SK-N-SH (cell line): ENCODE measurements at regions not wholly inside any gene's neighbourhood (a gene's known extent, or its start where the extent isn't known, plus 50 kb on each side); places are given as distances from the start of the nearest gene placed in this dataset.

Experiments used
- CTCF ChIA-PET: fragments of 300-600, 350-600 bp; formaldehyde crosslinking; extraction: SDS; loops from one replicate; lab custom pipeline; 2021; lab: Yijun Ruan, JAX
- POLR2A ChIA-PET: fragments of 350-600 bp; sonication (Branson Sonifier 250); formaldehyde crosslinking; extraction: SDS; loops from one replicate; lab custom pipeline; 2020; ENCODE audit warnings: antibody characterized with exemption, inconsistent platforms; lab: Yijun Ruan, JAX
- DNase-seq: peaks from one replicate; pipeline ENCODE4 v3.0.0; 2012
- H2AFZ ChIP-seq: fragments of 200-600 bp; sonication (generic); 2 replicates; pipeline ENCODE4 v1.8.1; 2016; ENCODE audit warnings: antibody characterized with exemption, mild to moderate bottlenecking, low read depth
- H3F3A ChIP-seq: fragments of 200-600 bp; sonication (generic); replicated peaks from 2 replicates; pipeline ENCODE3; 2016; ENCODE audit warnings: antibody characterized with exemption, mild to moderate bottlenecking; ENCODE audit not compliant: insufficient read depth
- H3K27ac ChIP-seq, 2 experiments: fragments of 200-500 bp in 1 of 2; fragments of 200-600 bp in 1 of 2; sonication (Bioruptor generic) in 1 of 2; sonication (generic), shearing (Covaris generic) in 1 of 2; 2 replicates each; pipeline versions ENCODE4 v1.5.1 to v1.6.1; 2014 to 2016; ENCODE audit warnings: low read depth in 2 of 2, inconsistent platforms in 1 of 2, low read length in 1 of 2, mild to moderate bottlenecking in 1 of 2, mixed read lengths in 1 of 2
- H3K27me3 ChIP-seq: fragments of 200-600 bp; sonication (generic), shearing (Covaris generic); 2 replicates; pipeline ENCODE4 v1.6.1; 2016; ENCODE audit warnings: mixed run types; ENCODE audit not compliant: insufficient read depth
- H3K36me3 ChIP-seq, 2 experiments: fragments of 200-500 bp in 1 of 2; fragments of 200-600 bp in 1 of 2; sonication (Bioruptor generic) in 1 of 2; sonication (generic) in 1 of 2; replicated peaks in 1 of 2; 2 replicates each; pipeline versions ENCODE3 to v1.5.1; 2014 to 2016; ENCODE audit warnings: low read length in 1 of 2, mild to moderate bottlenecking in 1 of 2; ENCODE audit not compliant: insufficient read depth in 2 of 2, control insufficient read depth in 1 of 2
- H3K4me1 ChIP-seq, 2 experiments: fragments of 200-500 bp in 1 of 2; fragments of 200-600 bp in 1 of 2; sonication (Bioruptor generic) in 1 of 2; sonication (generic), shearing (Covaris generic) in 1 of 2; 2 replicates each; pipeline versions ENCODE4 v1.5.1 to v1.6.1; 2014 to 2016; ENCODE audit warnings: low read depth in 1 of 2, low read length in 1 of 2, mixed run types in 1 of 2; ENCODE audit not compliant: insufficient read depth in 2 of 2, control insufficient read depth in 1 of 2
- H3K4me2 ChIP-seq: fragments of 200-600 bp; sonication (generic), shearing (Covaris generic); 2 replicates; pipeline ENCODE4 v1.6.1; 2017; ENCODE audit warnings: mixed run types
- H3K4me3 ChIP-seq, 2 experiments: fragments of 200-500 bp in 1 of 2; fragments of 200-600 bp in 1 of 2; sonication (Bioruptor generic) in 1 of 2; sonication (generic), shearing (Covaris generic) in 1 of 2; 2 replicates each; pipeline versions ENCODE4 v1.5.1 to v1.8.1; 2014 to 2016; ENCODE audit warnings: low read depth in 2 of 2, inconsistent platforms in 1 of 2, low read length in 1 of 2, mild to moderate bottlenecking in 1 of 2, mixed read lengths in 1 of 2, moderate library complexity in 1 of 2
- H3K79me2 ChIP-seq: fragments of 200-600 bp; sonication (generic); 2 replicates; pipeline ENCODE4 v1.8.1; 2017; ENCODE audit warnings: mild to moderate bottlenecking; ENCODE audit not compliant: insufficient read depth
- H3K9ac ChIP-seq: fragments of 200-600 bp; sonication (generic); 2 replicates; pipeline ENCODE4 v1.6.1; 2017; ENCODE audit warnings: mixed run types
- H3K9me2 ChIP-seq: fragments of 200-600 bp; sonication (generic); 2 replicates; pipeline ENCODE4 v1.6.1; 2017; ENCODE audit warnings: mixed run types
- H3K9me3 ChIP-seq: fragments of 200-600 bp; sonication (generic); 2 replicates; pipeline ENCODE4 v1.6.1; 2017; ENCODE audit warnings: mixed run types, mild to moderate bottlenecking, moderate library complexity
- H4K20me1 ChIP-seq: fragments of 200-600 bp; sonication (generic); 2 replicates; pipeline ENCODE4 v1.6.1; 2017; ENCODE audit warnings: mild to moderate bottlenecking, mixed run types; ENCODE audit not compliant: insufficient read depth
- ELF1 ChIP-seq: IDR thresholded peaks from 2 replicates; pipeline ENCODE4 v1.4.0; 2012
- EP300 ChIP-seq, 2 experiments: IDR thresholded peaks; 2 replicates each; pipeline versions ENCODE4 v1.4.0 to v1.6.1; 2012; ENCODE audit warnings: borderline replicate concordance in 1 of 2, low read depth in 1 of 2, low read length in 1 of 2
- GABPA ChIP-seq: IDR thresholded peaks from 2 replicates; pipeline ENCODE4 v1.4.0; 2012; ENCODE audit warnings: low read depth, mild to moderate bottlenecking
- GATA2 ChIP-seq: sonication (generic); formaldehyde crosslinking; IDR thresholded peaks from 2 replicates; pipeline ENCODE4 v1.5.0; 2020; ENCODE audit warnings: mild to moderate bottlenecking, missing genetic modification reagents
- JUND ChIP-seq: IDR thresholded peaks from 2 replicates; pipeline ENCODE4 v1.4.0; 2012
- NFIC ChIP-seq: IDR thresholded peaks from 2 replicates; pipeline ENCODE4 v1.4.0; 2012; ENCODE audit warnings: borderline replicate concordance
- NRF1 ChIP-seq: IDR thresholded peaks from 2 replicates; pipeline ENCODE4 v1.6.1; 2012; ENCODE audit warnings: low read depth, mild to moderate bottlenecking, low read length
- RAD21 ChIP-seq: IDR thresholded peaks from 2 replicates; pipeline ENCODE4 v1.6.1; 2012; ENCODE audit warnings: mild to moderate bottlenecking, low read length
- RCOR1 ChIP-seq: fragments of 150-350 bp; IDR thresholded peaks from 2 replicates; pipeline ENCODE4 v1.6.1; 2017; ENCODE audit warnings: antibody characterized with exemption, low read length
- RFX5 ChIP-seq: IDR thresholded peaks from 2 replicates; pipeline ENCODE4 v1.6.1; 2012; ENCODE audit warnings: mild to moderate bottlenecking, improper control_type of control experiment, low read length
- TCF12 ChIP-seq: IDR thresholded peaks from 2 replicates; pipeline ENCODE4 v1.4.0; 2012
- TEAD4 ChIP-seq: IDR thresholded peaks from 2 replicates; pipeline ENCODE4 v1.4.0; 2012; ENCODE audit warnings: mild to moderate bottlenecking, borderline replicate concordance; ENCODE audit not compliant: insufficient read depth
- TF ChIP-seq, protein P1 (sequence below): IDR thresholded peaks from 2 replicates; pipeline ENCODE4; 2012
- TF ChIP-seq, protein P2 (sequence below): fragments of 200-600 bp; sonication (generic); IDR thresholded peaks from 2 replicates; pipeline ENCODE4 v1.6.1; 2017; ENCODE audit warnings: antibody characterized with exemption, mild to moderate bottlenecking, moderate library complexity
- TF ChIP-seq, protein P3 (sequence below): IDR thresholded peaks from 2 replicates; pipeline ENCODE4 v1.4.0; 2012; ENCODE audit warnings: low read depth
- TF ChIP-seq, protein P4 (sequence below): IDR thresholded peaks from 2 replicates; pipeline ENCODE4 v1.6.1; 2012; ENCODE audit warnings: mild to moderate bottlenecking, low read depth, low read length, moderate library complexity

DNA sequence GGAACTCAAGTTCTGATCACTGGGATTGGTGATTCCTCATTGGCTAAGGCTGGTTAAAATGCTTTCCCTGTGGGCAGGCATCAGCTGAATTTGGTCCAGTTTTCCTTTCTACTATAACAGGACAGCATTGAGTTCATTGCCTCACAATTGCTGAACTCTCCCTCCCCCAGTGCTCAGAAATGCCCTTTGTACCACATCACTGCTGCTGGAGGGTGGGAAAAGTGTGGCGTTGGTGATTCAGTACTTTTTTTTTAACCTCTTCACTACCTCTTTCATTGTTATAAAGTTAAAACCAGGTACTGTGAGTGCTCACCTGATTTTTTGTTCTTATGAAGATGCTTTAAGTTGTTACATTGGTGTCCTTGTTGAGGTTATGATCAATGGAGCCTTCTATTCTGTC, 69.3 kb upstream of the IL2 start (continued):
- no peak for TF ChIP-seq EP300 (IDR thresholded peaks at IDR 0.05; ENCODE audit: borderline replicate concordance in 1 of 2, low read depth in 1 of 2, low read length in 1 of 2)

DNA sequence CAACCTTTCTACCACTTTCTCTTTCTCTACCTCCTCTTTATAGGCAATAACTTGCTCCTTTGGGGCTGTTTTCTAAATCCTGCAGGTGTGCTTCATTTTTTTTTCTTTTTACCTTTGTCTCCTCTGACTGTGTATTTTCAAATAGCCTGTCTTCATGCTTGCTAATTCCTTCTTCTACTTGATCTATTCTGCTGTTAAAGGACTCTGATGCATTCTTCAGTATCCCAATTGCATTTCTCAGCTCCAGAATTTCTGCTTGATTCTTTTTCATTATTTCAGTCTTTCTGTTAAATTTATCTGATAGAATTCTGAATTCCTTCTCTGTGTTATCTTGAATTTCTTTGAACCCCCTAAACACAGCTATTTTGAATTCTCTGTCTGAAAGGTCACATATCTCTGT, 67.7 kb upstream of the IL2 start:
- Histone ChIP-seq H3K4me2 (no peak overlapping the region), H3F3A (no peaks in the 10 kb centered on the region), H3K9me2 (no peaks in the 10 kb centered on the region), H4K20me1 (no peaks in the 10 kb centered on the region), H3K4me1 (no peaks in the 10 kb centered on the region), H3K27ac (no peak overlapping the region), H3K27me3 (no peaks in the 10 kb centered on the region), H3K36me3 (no peaks in the 10 kb centered on the region), H3K9me3 (no peaks in the 10 kb centered on the region), H2AFZ (no peak overlapping the region), H3K4me3 (no peak overlapping the region), H3K79me2 (no peaks in the 10 kb centered on the region), H3K9ac (no peak overlapping the region)
- TF ChIP-seq TCF12 (no peak), GABPA (no peak), RCOR1 (no peak), GATA2 (CRISPR knock-in tag) (no peak), RFX5 (no peak), JUND (no peak), NFIC (no peak), NRF1 (no peak), RAD21 (no peak), ELF1 (no peak), TEAD4 (no peak)
- TF ChIP-seq, protein P1, sequence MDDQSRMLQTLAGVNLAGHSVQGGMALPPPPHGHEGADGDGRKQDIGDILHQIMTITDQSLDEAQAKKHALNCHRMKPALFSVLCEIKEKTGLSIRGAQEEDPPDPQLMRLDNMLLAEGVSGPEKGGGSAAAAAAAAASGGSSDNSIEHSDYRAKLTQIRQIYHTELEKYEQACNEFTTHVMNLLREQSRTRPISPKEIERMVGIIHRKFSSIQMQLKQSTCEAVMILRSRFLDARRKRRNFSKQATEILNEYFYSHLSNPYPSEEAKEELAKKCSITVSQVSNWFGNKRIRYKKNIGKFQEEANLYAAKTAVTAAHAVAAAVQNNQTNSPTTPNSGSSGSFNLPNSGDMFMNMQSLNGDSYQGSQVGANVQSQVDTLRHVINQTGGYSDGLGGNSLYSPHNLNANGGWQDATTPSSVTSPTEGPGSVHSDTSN: no peak
- TF ChIP-seq, protein P2, sequence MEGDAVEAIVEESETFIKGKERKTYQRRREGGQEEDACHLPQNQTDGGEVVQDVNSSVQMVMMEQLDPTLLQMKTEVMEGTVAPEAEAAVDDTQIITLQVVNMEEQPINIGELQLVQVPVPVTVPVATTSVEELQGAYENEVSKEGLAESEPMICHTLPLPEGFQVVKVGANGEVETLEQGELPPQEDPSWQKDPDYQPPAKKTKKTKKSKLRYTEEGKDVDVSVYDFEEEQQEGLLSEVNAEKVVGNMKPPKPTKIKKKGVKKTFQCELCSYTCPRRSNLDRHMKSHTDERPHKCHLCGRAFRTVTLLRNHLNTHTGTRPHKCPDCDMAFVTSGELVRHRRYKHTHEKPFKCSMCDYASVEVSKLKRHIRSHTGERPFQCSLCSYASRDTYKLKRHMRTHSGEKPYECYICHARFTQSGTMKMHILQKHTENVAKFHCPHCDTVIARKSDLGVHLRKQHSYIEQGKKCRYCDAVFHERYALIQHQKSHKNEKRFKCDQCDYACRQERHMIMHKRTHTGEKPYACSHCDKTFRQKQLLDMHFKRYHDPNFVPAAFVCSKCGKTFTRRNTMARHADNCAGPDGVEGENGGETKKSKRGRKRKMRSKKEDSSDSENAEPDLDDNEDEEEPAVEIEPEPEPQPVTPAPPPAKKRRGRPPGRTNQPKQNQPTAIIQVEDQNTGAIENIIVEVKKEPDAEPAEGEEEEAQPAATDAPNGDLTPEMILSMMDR: no peak
- TF ChIP-seq, protein P3, sequence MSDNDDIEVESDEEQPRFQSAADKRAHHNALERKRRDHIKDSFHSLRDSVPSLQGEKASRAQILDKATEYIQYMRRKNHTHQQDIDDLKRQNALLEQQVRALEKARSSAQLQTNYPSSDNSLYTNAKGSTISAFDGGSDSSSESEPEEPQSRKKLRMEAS: no peak
- TF ChIP-seq, protein P4, sequence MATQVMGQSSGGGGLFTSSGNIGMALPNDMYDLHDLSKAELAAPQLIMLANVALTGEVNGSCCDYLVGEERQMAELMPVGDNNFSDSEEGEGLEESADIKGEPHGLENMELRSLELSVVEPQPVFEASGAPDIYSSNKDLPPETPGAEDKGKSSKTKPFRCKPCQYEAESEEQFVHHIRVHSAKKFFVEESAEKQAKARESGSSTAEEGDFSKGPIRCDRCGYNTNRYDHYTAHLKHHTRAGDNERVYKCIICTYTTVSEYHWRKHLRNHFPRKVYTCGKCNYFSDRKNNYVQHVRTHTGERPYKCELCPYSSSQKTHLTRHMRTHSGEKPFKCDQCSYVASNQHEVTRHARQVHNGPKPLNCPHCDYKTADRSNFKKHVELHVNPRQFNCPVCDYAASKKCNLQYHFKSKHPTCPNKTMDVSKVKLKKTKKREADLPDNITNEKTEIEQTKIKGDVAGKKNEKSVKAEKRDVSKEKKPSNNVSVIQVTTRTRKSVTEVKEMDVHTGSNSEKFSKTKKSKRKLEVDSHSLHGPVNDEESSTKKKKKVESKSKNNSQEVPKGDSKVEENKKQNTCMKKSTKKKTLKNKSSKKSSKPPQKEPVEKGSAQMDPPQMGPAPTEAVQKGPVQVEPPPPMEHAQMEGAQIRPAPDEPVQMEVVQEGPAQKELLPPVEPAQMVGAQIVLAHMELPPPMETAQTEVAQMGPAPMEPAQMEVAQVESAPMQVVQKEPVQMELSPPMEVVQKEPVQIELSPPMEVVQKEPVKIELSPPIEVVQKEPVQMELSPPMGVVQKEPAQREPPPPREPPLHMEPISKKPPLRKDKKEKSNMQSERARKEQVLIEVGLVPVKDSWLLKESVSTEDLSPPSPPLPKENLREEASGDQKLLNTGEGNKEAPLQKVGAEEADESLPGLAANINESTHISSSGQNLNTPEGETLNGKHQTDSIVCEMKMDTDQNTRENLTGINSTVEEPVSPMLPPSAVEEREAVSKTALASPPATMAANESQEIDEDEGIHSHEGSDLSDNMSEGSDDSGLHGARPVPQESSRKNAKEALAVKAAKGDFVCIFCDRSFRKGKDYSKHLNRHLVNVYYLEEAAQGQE: no peak
- ChIA-PET CTCF (no interaction called here), POLR2A (no interaction called here)
- DNase-seq: no peak
